BLaER1 treated with 17β-estradiol and CSF1 and Interleukin-3, amounts not matched to agents 10 nM and 100 nM (cell line): ENCODE measurements at regions not wholly inside any gene's neighbourhood (a gene's known extent, or its start where the extent isn't known, plus 50 kb on each side); places are given as distances from the start of the nearest gene placed in this dataset.

Experiments used
- H3K27ac ChIP-seq, 11 experiments: shearing (Covaris generic); formaldehyde crosslinking; 2 replicates each; pipeline ENCODE4 v1.8.1; 2022
- H3K27me3 ChIP-seq, 11 experiments: shearing (Covaris generic); formaldehyde crosslinking; 2 replicates each; pipeline ENCODE4 v1.8.1; 2022
- H3K36me3 ChIP-seq, 11 experiments: shearing (Covaris generic); formaldehyde crosslinking; 2 replicates each; pipeline ENCODE4 v1.8.1; 2022
- H3K4me1 ChIP-seq, 10 experiments: shearing (Covaris generic); formaldehyde crosslinking; 2 replicates each; pipeline ENCODE4 v1.8.1; 2022
- H3K4me2 ChIP-seq, 11 experiments: shearing (Covaris generic); formaldehyde crosslinking; 2 replicates each; pipeline ENCODE4 v1.8.1; 2022
- H3K4me3 ChIP-seq, 10 experiments: shearing (Covaris generic); formaldehyde crosslinking; 2 replicates each; pipeline ENCODE4 v1.8.1; 2022
- H3K9ac ChIP-seq, 11 experiments: shearing (Covaris generic); formaldehyde crosslinking; 2 replicates each; pipeline ENCODE4 v1.8.1; 2022
- H3K9me3 ChIP-seq, 11 experiments: shearing (Covaris generic); formaldehyde crosslinking; replicated peaks in 1 of 11; 2 replicates each; pipeline ENCODE4 v1.8.1; 2022
- H4K20me1 ChIP-seq, 11 experiments: shearing (Covaris generic); formaldehyde crosslinking; 2 replicates each; pipeline ENCODE4 v1.8.1; 2022
- Cebpa-rat ChIP-seq, 11 experiments: shearing (Covaris generic); IDR thresholded peaks; 2 replicates each; pipeline ENCODE4 v1.8.1; 2022

- no peaks in the 10 kb centered on the region for H4K20me1 ChIP-seq
- peaks cover 5 to 47% (median 33%) of the 10 kb centered on the region in 10 experiments for H3K4me1 ChIP-seq
- TF ChIP-seq Cebpa-rat (IDR thresholded peaks at IDR 0.05): no peak
- no peaks in the 10 kb centered on the region for H3K36me3 ChIP-seq
- H3K27ac ChIP-seq: peak overlapping the region in 6 of 11 experiments; percentile 2 to 47 (median 32); a peak in 8 of 22 replicates
- peaks cover 0 to 4% (median under 1%) of the 10 kb centered on the region in 11 experiments; a peak in 6 of 22 replicates for H3K9me3 ChIP-seq
- peak overlapping the region in 10 of 11 experiments; percentile 14 to 61 (median 43); a peak in 17 of 22 replicates for H3K4me2 ChIP-seq
- no peaks in the 10 kb centered on the region for H3K27me3 ChIP-seq
- H3K9ac ChIP-seq: no peak overlapping the region
- H3K4me3 ChIP-seq: no peak overlapping the region
These were observed 64.9 kb downstream of the CD2 start for GRCh38 chr1:116819081-116819480.

- no peak overlapping the region for H3K9ac ChIP-seq
- no peak for TF ChIP-seq Cebpa-rat (IDR thresholded peaks at IDR 0.05)
- no peaks in the 10 kb centered on the region for H3K27me3 ChIP-seq
- peaks cover 6 to 55% (median 45%) of the 10 kb centered on the region in 10 experiments for H3K4me1 ChIP-seq
- H3K4me3 ChIP-seq: no peak overlapping the region
- no peak overlapping the region for H3K27ac ChIP-seq
- H3K4me2 ChIP-seq: no peak overlapping the region
- no peaks in the 10 kb centered on the region for H3K9me3 ChIP-seq
- no peaks in the 10 kb centered on the region for H4K20me1 ChIP-seq
- no peaks in the 10 kb centered on the region for H3K36me3 ChIP-seq
These were observed 66.1 kb downstream of the CD2 start for GRCh38 chr1:116820369-116820768.

GRCh38 chr1:116821763-116822162 is 67.5 kb downstream of the CD2 start:
- no peak overlapping the region for H3K9ac ChIP-seq
- peaks cover 13 to 55% (median 49%) of the 10 kb centered on the region in 10 experiments for H3K4me1 ChIP-seq
- no peaks in the 10 kb centered on the region for H3K36me3 ChIP-seq
- H3K4me3 ChIP-seq: no peak overlapping the region
- no peaks in the 10 kb centered on the region for H3K27me3 ChIP-seq
- no peak overlapping the region for H3K27ac ChIP-seq
- H4K20me1 ChIP-seq: no peaks in the 10 kb centered on the region
- TF ChIP-seq Cebpa-rat (IDR thresholded peaks at IDR 0.05): no peak
- no peaks in the 10 kb centered on the region for H3K9me3 ChIP-seq
- no peak overlapping the region for H3K4me2 ChIP-seq

- Histone ChIP-seq H3K27me3 (no peaks in the 10 kb centered on the region), H3K9me3 (peaks cover 0 to 9% (median 0%) of the 10 kb centered on the region in 11 experiments; a peak in 4 of 22 replicates), H3K27ac (peak overlapping the region in 3 of 11 experiments; percentile 21 to 47 (median 37); a peak in 3 of 22 replicates), H3K9ac (no peak overlapping the region), H4K20me1 (no peaks in the 10 kb centered on the region), H3K4me1 (peaks cover 18 to 47% (median 40%) of the 10 kb centered on the region in 10 experiments), H3K36me3 (no peaks in the 10 kb centered on the region), H3K4me3 (no peak overlapping the region), H3K4me2 (peak overlapping the region in 10 of 11 experiments; percentile 16 to 85 (median 37); a peak in 14 of 22 replicates)
- TF ChIP-seq Cebpa-rat (IDR thresholded peaks at IDR 0.05): no peak
These were observed 70.5 kb downstream of the CD2 start for GRCh38 chr1:116824631-116825206.

- Histone ChIP-seq H3K27ac (peak overlapping the region in 6 of 11 experiments; percentile 56 to 74 (median 63); a peak in 8 of 22 replicates), H3K4me3 (no peak overlapping the region), H3K4me2 (peak overlapping the region in 9 of 11 experiments; percentile 16 to 85 (median 39); a peak in 11 of 22 replicates), H3K36me3 (no peaks in the 10 kb centered on the region), H3K4me1 (peaks cover 20 to 47% (median 42%) of the 10 kb centered on the region in 10 experiments), H3K9ac (no peak overlapping the region), H3K27me3 (no peaks in the 10 kb centered on the region), H3K9me3 (peaks cover 0 to 9% (median 0%) of the 10 kb centered on the region in 11 experiments; a peak in 4 of 22 replicates), H4K20me1 (no peaks in the 10 kb centered on the region)
- TF ChIP-seq Cebpa-rat (IDR thresholded peaks at IDR 0.05): no peak
These were observed 71.0 kb downstream of the CD2 start for GRCh38 chr1:116825207-116825719.

- Histone ChIP-seq H3K27ac (peak overlapping the region in 8 of 11 experiments; percentile 56 to 74 (median 63); a peak in 13 of 22 replicates), H3K27me3 (no peaks in the 10 kb centered on the region), H3K9ac (no peak overlapping the region), H3K36me3 (no peaks in the 10 kb centered on the region), H4K20me1 (no peaks in the 10 kb centered on the region), H3K4me2 (peak overlapping the region; percentile 42 to 85 (median 67); a peak in 21 of 22 replicates), H3K4me1 (peaks cover 20 to 48% (median 43%) of the 10 kb centered on the region in 10 experiments), H3K9me3 (peaks cover 0 to 9% (median 0%) of the 10 kb centered on the region in 11 experiments; a peak in 4 of 22 replicates), H3K4me3 (no peak overlapping the region)
- no peak for TF ChIP-seq Cebpa-rat (IDR thresholded peaks at IDR 0.05)
These were observed 71.6 kb downstream of the CD2 start for GRCh38 chr1:116825720-116826438.

- peak overlapping the region in 9 of 11 experiments; percentile 54 to 74 (median 62); a peak in 19 of 22 replicates for H3K27ac ChIP-seq
- TF ChIP-seq Cebpa-rat (IDR thresholded peaks at IDR 0.05): no peak
- peak overlapping the region in 5 of 11 experiments; percentile 4 to 40 (median 18); a peak in 5 of 22 replicates for H3K9ac ChIP-seq
- peak overlapping the region; percentile 42 to 85 (median 67) for H3K4me2 ChIP-seq
- peak overlapping the region in 1 of 10 experiments; percentile 5; a peak in 1 of 20 replicates for H3K4me3 ChIP-seq
- H3K9me3 ChIP-seq: peaks cover 0 to 9% (median 0%) of the 10 kb centered on the region in 11 experiments; a peak in 4 of 22 replicates
- H3K4me1 ChIP-seq: peaks cover 20 to 48% (median 43%) of the 10 kb centered on the region in 10 experiments
- H4K20me1 ChIP-seq: no peaks in the 10 kb centered on the region
- no peaks in the 10 kb centered on the region for H3K27me3 ChIP-seq
- no peaks in the 10 kb centered on the region for H3K36me3 ChIP-seq
These were observed 72.8 kb downstream of the CD2 start for GRCh38 chr1:116826818-116827606.

GRCh38 chr1:116827607-116828105 is 73.4 kb downstream of the CD2 start:
- no peaks in the 10 kb centered on the region for H3K27me3 ChIP-seq
- H3K9ac ChIP-seq: no peak overlapping the region
- H3K4me2 ChIP-seq: peak overlapping the region in 10 of 11 experiments; percentile 54 to 85 (median 68); a peak in 19 of 22 replicates
- no peaks in the 10 kb centered on the region for H3K36me3 ChIP-seq
- peaks cover 0 to 9% (median 0%) of the 10 kb centered on the region in 11 experiments; a peak in 4 of 22 replicates for H3K9me3 ChIP-seq
- peaks cover 20 to 48% (median 43%) of the 10 kb centered on the region in 10 experiments for H3K4me1 ChIP-seq
- H3K4me3 ChIP-seq: no peak overlapping the region
- H3K27ac ChIP-seq: peak overlapping the region in 8 of 11 experiments; percentile 56 to 74 (median 63); a peak in 15 of 22 replicates
- no peaks in the 10 kb centered on the region for H4K20me1 ChIP-seq
- no peak for TF ChIP-seq Cebpa-rat (IDR thresholded peaks at IDR 0.05)
